GM12878 (cell line): ENCODE measurements at regions not wholly inside any gene's neighbourhood (a gene's known extent, or its start where the extent isn't known, plus 50 kb on each side); places are given as distances from the start of the nearest gene placed in this dataset.

Source experiments
- ATAC-seq: fragments of 200-7000 bp; cut with Tn5 transposase; 3 replicates; pipeline ENCODE4 v1.9.1; 2020; ENCODE audit warnings: mild to moderate bottlenecking, moderate library complexity
- BruUV-seq: library from RNA; stranded (reverse); fragments of 400-500 nt; replicated peaks from 2 replicates; lab custom pipeline; 2021; lab: Mats Ljungman, UMichigan
- CTCF ChIA-PET: fragments of 300-600 bp; sonication (Branson Sonifier 250); formaldehyde crosslinking; extraction: SDS; loops from one replicate; lab custom pipeline; 2021; ENCODE audit warnings: inconsistent platforms; lab: Yijun Ruan, JAX
- POLR2A ChIA-PET: fragments of 350-600 bp; formaldehyde crosslinking; extraction: SDS; loops from one replicate; lab custom pipeline; 2021; ENCODE audit warnings: inconsistent platforms; lab: Charles Lee
- RAD21 ChIA-PET: fragments of 300-600 bp; sonication (Branson Sonifier 250); formaldehyde crosslinking; loops from one replicate; lab custom pipeline; 2023; ENCODE audit warnings: antibody characterized with exemption; ENCODE audit not compliant: unreplicated experiment; lab: Charles Lee
- SMC1A ChIA-PET: fragments of 300-600 bp; sonication (Branson Sonifier 250); formaldehyde crosslinking; loops from one replicate; lab custom pipeline; 2023; ENCODE audit not compliant: unreplicated experiment, uncharacterized antibody; lab: Charles Lee
- DNase-seq: peaks from one replicate; pipeline ENCODE4 v3.0.0-alpha.2; 2011; ENCODE audit warnings: low read depth, low spot score
- FAIRE-seq: peaks from 3 replicates; lab custom pipeline; 2011; peaks lifted over from hg19 to GRCh38; lab: Jason Lieb, UNC
- H2AFZ ChIP-seq: 2 replicates; pipeline ENCODE4 v1.6.0; 2011; ENCODE audit warnings: low read depth, low read length, control low read depth; ENCODE audit not compliant: control insufficient read depth
- H3K27ac ChIP-seq: 2 replicates; pipeline ENCODE4 v1.5.1; 2011; ENCODE audit warnings: control low read depth; ENCODE audit not compliant: control insufficient read depth, insufficient read depth
- H3K27me3 ChIP-seq, 2 experiments: replicated peaks in 1 of 2; 2 replicates each; pipeline versions ENCODE4 v1.6.0 to v1.6.1; 2011; ENCODE audit warnings: low read length in 1 of 2; ENCODE audit not compliant: control insufficient read depth in 2 of 2, insufficient read depth in 2 of 2
- H3K36me3 ChIP-seq, 2 experiments: 2 replicates each; pipeline ENCODE4 v1.5.1; 2011; ENCODE audit warnings: low read length in 1 of 2; ENCODE audit not compliant: control insufficient read depth in 2 of 2, insufficient read depth in 2 of 2
- H3K4me1 ChIP-seq: 2 replicates; pipeline ENCODE4 v1.6.1; 2011; ENCODE audit warnings: mild to moderate bottlenecking, low read length, moderate library complexity, mixed read lengths; ENCODE audit not compliant: control insufficient read depth, insufficient read depth
- H3K4me2 ChIP-seq: 2 replicates; pipeline ENCODE4 v1.6.0; 2011; ENCODE audit warnings: control low read depth; ENCODE audit not compliant: control insufficient read depth, insufficient read depth
- H3K4me3 ChIP-seq: fragments of 200-600 bp; sonication (generic); 2 replicates; pipeline ENCODE4 v1.5.1; 2016
- H3K79me2 ChIP-seq: 2 replicates; pipeline ENCODE4 v1.6.0; 2011; ENCODE audit warnings: low read length; ENCODE audit not compliant: control insufficient read depth, insufficient read depth
- H3K9ac ChIP-seq: 2 replicates; pipeline ENCODE4 v1.8.0; 2011; ENCODE audit warnings: low read length, control low read depth, mixed read lengths; ENCODE audit not compliant: control insufficient read depth, insufficient read depth
- H3K9me3 ChIP-seq: replicated peaks from 3 replicates; pipeline ENCODE4 v1.5.1; 2011; ENCODE audit warnings: mild to moderate bottlenecking, low read length; ENCODE audit not compliant: control insufficient read depth, insufficient read depth
- H4K20me1 ChIP-seq: 2 replicates; pipeline ENCODE4 v1.6.0; 2011; ENCODE audit not compliant: control insufficient read depth, insufficient read depth
- BHLHE40 ChIP-seq, 2 experiments: fragments of 450-650 bp in 1 of 2; IDR thresholded peaks; 2 replicates each; pipeline ENCODE4 v1.6.1; 2011 to 2017; ENCODE audit warnings: low read depth in 2 of 2, borderline replicate concordance in 1 of 2, improper control_type of control experiment in 1 of 2, low read length in 1 of 2, mild to moderate bottlenecking in 1 of 2
- CBFB ChIP-seq: IDR thresholded peaks from 2 replicates; pipeline ENCODE4 v1.6.1; 2016; ENCODE audit warnings: antibody characterized with exemption, low read depth
- EGR1 ChIP-seq, 2 experiments: IDR thresholded peaks; 1 replicate in 1 of 2; 2 replicates in 1 of 2; pipeline ENCODE4 v1.6.1; 2011 to 2012; ENCODE audit warnings: low read depth in 2 of 2, low read length in 2 of 2, borderline replicate concordance in 1 of 2, mild to moderate bottlenecking in 1 of 2, moderate library complexity in 1 of 2
- HCFC1 ChIP-seq: fragments of 150-350 bp; IDR thresholded peaks from 2 replicates; pipeline ENCODE4 v1.6.1; 2014; ENCODE audit warnings: low read length
- MTA2 ChIP-seq: fragments of 450-650 bp; IDR thresholded peaks from 2 replicates; pipeline ENCODE4 v1.6.1; 2016; ENCODE audit warnings: low read depth, mild to moderate bottlenecking, moderate library complexity
- MTA3 ChIP-seq: IDR thresholded peaks from 2 replicates; pipeline ENCODE4 v1.6.1; 2012; ENCODE audit warnings: low read length, inconsistent platforms, borderline replicate concordance
- PML ChIP-seq: IDR thresholded peaks from 2 replicates; pipeline ENCODE4 v1.6.1; 2012; ENCODE audit warnings: low read length, inconsistent platforms
- POLR2AphosphoS2 ChIP-seq: IDR thresholded peaks from 2 replicates; pipeline ENCODE4 v1.6.1; 2011; ENCODE audit warnings: low read depth, mild to moderate bottlenecking, low read length, improper control_type of control experiment, moderate library complexity
- RBBP5 ChIP-seq: fragments of 200-600 bp; sonication (generic); conservative IDR thresholded peaks from 2 replicates; pipeline ENCODE4 v1.6.1; 2016
- RCOR1 ChIP-seq: conservative IDR thresholded peaks from 2 replicates; pipeline ENCODE4 v1.6.1; 2012; ENCODE audit warnings: low read depth, low read length, improper control_type of control experiment
- RUNX3 ChIP-seq: IDR thresholded peaks from 2 replicates; pipeline ENCODE4 v1.6.1; 2012; ENCODE audit warnings: low read length, inconsistent platforms
- TARDBP ChIP-seq: IDR thresholded peaks from 2 replicates; pipeline ENCODE4 v1.6.1; 2016; ENCODE audit warnings: borderline replicate concordance
- TCF3 ChIP-seq: IDR thresholded peaks from 2 replicates; pipeline ENCODE4 v1.6.1; 2012; ENCODE audit warnings: low read depth, mild to moderate bottlenecking, low read length, borderline replicate concordance; ENCODE audit not compliant: insufficient read depth
- WRNIP1 ChIP-seq: IDR thresholded peaks from 2 replicates; pipeline ENCODE4 v1.6.1; 2011; ENCODE audit warnings: low read depth, low read length, improper control_type of control experiment, borderline replicate concordance
- WGBS: methylation state at CpG from one replicate; pipeline ENCODE4 v1.1.6; 2016; ENCODE audit warnings: low lambda C conversion rate; ENCODE audit not compliant: insufficient replicate concordance, insufficient coverage; ENCODE audit errors: missing lambda C conversion rate; 5-methylcytosine and 5-hydroxymethylcytosine counted together
- in situ Hi-C: fragments of 300-500 bp; cut with MboI; formaldehyde crosslinking; loops from 9 replicates; pipeline ENCODE4 v1.14.3; 2018; ENCODE audit warnings: mixed read lengths
- intact Hi-C: fragments of 100-400 bp; cut with micrococcal nuclease; formaldehyde crosslinking; loops from one replicate; pipeline ENCODE4 v1.14.2; 2022; ENCODE audit not compliant: unreplicated experiment

- Histone ChIP-seq H4K20me1 (no peaks in the 10 kb centered on the region), H3K27ac (no peak overlapping the region), H3K4me3 (no peak overlapping the region), H2AFZ (no peak overlapping the region), H3K27me3 (no peaks in the 10 kb centered on the region), H3K4me1 (no peaks in the 10 kb centered on the region), H3K36me3 (no peaks in the 10 kb centered on the region), H3K9ac (no peak overlapping the region), H3K79me2 (no peaks in the 10 kb centered on the region), H3K9me3 (no peaks in the 10 kb centered on the region), H3K4me2 (no peak overlapping the region)
- SMC1A ChIA-PET, result interaction anchor here (0.6 to 0.8 kb wide), 2 partner anchors 10 to 947 kb away, joined by 3 to 4 read pairs; no protein-coding TSS in a partner anchor
- CTCF ChIA-PET, result no interaction called here
- DNase-seq (no peak), FAIRE-seq (no peak), ATAC-seq (no peak)
- POLR2A ChIA-PET, result no interaction called here
- in situ Hi-C loops (no loop called here), intact Hi-C loops (no loop called here)
- 43% methylated on average over 6 of the region's 6 CpGs for WGBS
- RAD21 ChIA-PET, result no interaction called here
- no TSS peak for BruUV-seq
- no peak for TF ChIP-seq RBBP5
- no peak for TF ChIP-seq TCF3
- TF ChIP-seq TARDBP, result no peak
- no peak for TF ChIP-seq POLR2AphosphoS2
- TF ChIP-seq EGR1 (IDR thresholded peaks at IDR 0.05; ENCODE audit: borderline replicate concordance in 1 of 2, low read depth in 2 of 2, low read length in 2 of 2), result no peak
- no peak for TF ChIP-seq HCFC1
- TF ChIP-seq BHLHE40 (IDR thresholded peaks at IDR 0.05; ENCODE audit: borderline replicate concordance in 1 of 2, low read depth in 2 of 2, low read length in 1 of 2), result no peak
- no peak for TF ChIP-seq PML
- TF ChIP-seq WRNIP1, result no peak
- TF ChIP-seq RCOR1, result no peak
- TF ChIP-seq RUNX3, result no peak
- no peak for TF ChIP-seq MTA2
- TF ChIP-seq MTA3, result no peak
- TF ChIP-seq CBFB, result no peak
- TF ChIP-seq, all 136 proteins: peak for 0
Measured at GRCh38 chr6:21511891-21512550, 81.5 kb upstream of the SOX4 start.
